ENCODE measurements at regions not wholly inside any gene's neighbourhood (a gene's known extent, or its start where the extent isn't known, plus 50 kb on each side); places are given as distances from the start of the nearest gene placed in this dataset.

GRCh38 chr1:234770924-234771540 is 161.1 kb upstream of the IRF2BP2 start:
- no peak for DNase-seq
- ATAC-seq = no peak
- Histone ChIP-seq H3K4me1 (peaks cover 27% of the 10 kb centered on the region), H3K36me3 (no peaks in the 10 kb centered on the region), H3K27me3 (ENCODE audit: low read depth) (no peaks in the 10 kb centered on the region), H3K9me3 (no peaks in the 10 kb centered on the region), H3K27ac (no peak overlapping the region), H3K4me3 (no peak overlapping the region)
- intact Hi-C loops (cut with DNase I) = no loop called here
- TF ChIP-seq CTCF (IDR thresholded peaks at IDR 0.05) = no peak

GRCh38 chr1:234769986-234770795 is 160.2 kb upstream of the IRF2BP2 start:
- H3K9me3 ChIP-seq = no peaks in the 10 kb centered on the region
- intact Hi-C loops (cut with DNase I) = no loop called here
- H3K4me1 ChIP-seq = peaks cover 27% of the 10 kb centered on the region
- no peaks in the 10 kb centered on the region for H3K36me3 ChIP-seq
- DNase-seq (no peak), ATAC-seq (no peak)
- TF ChIP-seq CTCF (IDR thresholded peaks at IDR 0.05) = no peak
- no peak overlapping the region for H3K27ac ChIP-seq
- H3K4me3 ChIP-seq = no peak overlapping the region
- H3K27me3 ChIP-seq (ENCODE audit: low read depth) = no peaks in the 10 kb centered on the region

- ATAC-seq = no peak
- no peak overlapping the region for H3K4me3 ChIP-seq
- H3K4me1 ChIP-seq = peaks cover 27% of the 10 kb centered on the region
- TF ChIP-seq CTCF (IDR thresholded peaks at IDR 0.05) = no peak
- DNase-seq = no peak
- H3K27ac ChIP-seq = no peak overlapping the region
- H3K27me3 ChIP-seq (ENCODE audit: low read depth) = no peaks in the 10 kb centered on the region
- intact Hi-C loops (cut with DNase I) = no loop called here
- H3K36me3 ChIP-seq = no peaks in the 10 kb centered on the region
- no peaks in the 10 kb centered on the region for H3K9me3 ChIP-seq
Measured at GRCh38 chr1:234769284-234769985, 159.5 kb upstream of the IRF2BP2 start.

- H3K27me3 ChIP-seq (ENCODE audit: low read depth) = no peaks in the 10 kb centered on the region
- H3K36me3 ChIP-seq = no peaks in the 10 kb centered on the region
- no peak overlapping the region for H3K4me3 ChIP-seq
- peaks cover 27% of the 10 kb centered on the region for H3K4me1 ChIP-seq
- DNase-seq = no peak
- ATAC-seq = no peak
- intact Hi-C loops (cut with DNase I) = no loop called here
- H3K27ac ChIP-seq = no peak overlapping the region
- TF ChIP-seq CTCF (IDR thresholded peaks at IDR 0.05) = no peak
- H3K9me3 ChIP-seq = no peaks in the 10 kb centered on the region
Measured at GRCh38 chr1:234768569-234769283, 158.7 kb upstream of the IRF2BP2 start.

- intact Hi-C loops (cut with DNase I) = no loop called here
- DNase-seq = no peak
- no peak for TF ChIP-seq CTCF (IDR thresholded peaks at IDR 0.05)
- Histone ChIP-seq H3K9me3 (no peaks in the 10 kb centered on the region), H3K27me3 (ENCODE audit: low read depth) (no peaks in the 10 kb centered on the region), H3K27ac (no peak overlapping the region), H3K4me3 (no peak overlapping the region), H3K36me3 (no peaks in the 10 kb centered on the region), H3K4me1 (peaks cover 27% of the 10 kb centered on the region)
- ATAC-seq = no peak
Measured at GRCh38 chr1:234768171-234768568, 158.2 kb upstream of the IRF2BP2 start.
